SU-DHL-6 (cell line): ENCODE measurements at regions not wholly inside any gene's neighbourhood (a gene's known extent, or its start where the extent isn't known, plus 50 kb on each side); places are given as distances from the start of the nearest gene placed in this dataset.

Experiments
- H2AFZ ChIP-seq: fragments of 200-600 bp; sonication (generic); 2 replicates; pipeline ENCODE4 v1.6.1; 2014; ENCODE audit warnings: low read depth, mild to moderate bottlenecking, moderate library complexity, mixed read lengths, antibody characterized with exemption, low read length; ENCODE audit not compliant: severe bottlenecking
- H3F3A ChIP-seq: fragments of 200-600 bp; shearing (Covaris generic); 2 replicates; pipeline ENCODE4 v1.6.0; 2016; ENCODE audit warnings: antibody characterized with exemption, mild to moderate bottlenecking; ENCODE audit not compliant: insufficient read depth
- H3K27ac ChIP-seq: fragments of 200-600 bp; sonication (generic); 2 replicates; pipeline ENCODE4 v1.5.1; 2016; ENCODE audit warnings: low read depth, mild to moderate bottlenecking, low read length, moderate library complexity, mixed read lengths
- H3K27me3 ChIP-seq: fragments of 200-600 bp; sonication (generic), shearing (Covaris generic); 2 replicates; pipeline ENCODE4 v1.6.0; 2014; ENCODE audit warnings: mild to moderate bottlenecking, low read length
- H3K36me3 ChIP-seq: fragments of 200-600 bp; sonication (generic); 2 replicates; pipeline ENCODE4 v1.6.1; 2014; ENCODE audit warnings: mild to moderate bottlenecking, low read length, mixed read lengths
- H3K4me2 ChIP-seq: fragments of 300-600, 200-600 bp; shearing (Covaris generic), sonication (generic); 2 replicates; pipeline ENCODE4 v1.6.0; 2014; ENCODE audit warnings: low read length, low read depth, mild to moderate bottlenecking; ENCODE audit not compliant: poor library complexity, severe bottlenecking
- H3K4me3 ChIP-seq: fragments of 200-600 bp; sonication (generic); 2 replicates; pipeline ENCODE4 v1.5.1; 2014; ENCODE audit warnings: antibody characterized with exemption, low read length, mild to moderate bottlenecking, mixed read lengths; ENCODE audit not compliant: insufficient read depth, poor library complexity, severe bottlenecking
- H3K79me2 ChIP-seq: fragments of 200-600 bp; sonication (generic); 2 replicates; pipeline ENCODE4 v1.6.1; 2014; ENCODE audit warnings: mild to moderate bottlenecking, low read length, moderate library complexity; ENCODE audit not compliant: insufficient read depth
- H3K9ac ChIP-seq: fragments of 200-600 bp; sonication (generic); 2 replicates; pipeline ENCODE4 v1.7.0; 2014; ENCODE audit warnings: mild to moderate bottlenecking, low read length
- H3K9me2 ChIP-seq: fragments of 200-600 bp; sonication (generic); replicated peaks from 2 replicates; pipeline ENCODE4 v1.6.1; 2014; ENCODE audit warnings: low read length; ENCODE audit not compliant: insufficient read depth
- H3K9me3 ChIP-seq: fragments of 200-600 bp; sonication (generic); 2 replicates; pipeline ENCODE4 v1.6.1; 2014; ENCODE audit warnings: low read length, mixed read lengths; ENCODE audit not compliant: insufficient read depth
- H4K20me1 ChIP-seq: fragments of 200-600 bp; sonication (generic); 2 replicates; pipeline ENCODE4 v1.6.1; 2014; ENCODE audit warnings: low read depth, mild to moderate bottlenecking, antibody characterized with exemption, low read length, moderate library complexity, mixed read lengths
- CTCF ChIP-seq: fragments of 200-600 bp; sonication (generic); IDR thresholded peaks from one replicate; pipeline ENCODE4 v1.5.1; 2017; ENCODE audit warnings: antibody characterized with exemption, mild to moderate bottlenecking, low read length, moderate library complexity; ENCODE audit not compliant: insufficient read depth, poor library complexity, severe bottlenecking
- EZH2phosphoT487 ChIP-seq: fragments of 200-600 bp; sonication (generic), shearing (Covaris generic); conservative IDR thresholded peaks from 2 replicates; pipeline ENCODE4 v1.6.1; 2018; ENCODE audit warnings: mild to moderate bottlenecking, antibody characterized with exemption, low read length, moderate library complexity, mixed read lengths

DNA sequence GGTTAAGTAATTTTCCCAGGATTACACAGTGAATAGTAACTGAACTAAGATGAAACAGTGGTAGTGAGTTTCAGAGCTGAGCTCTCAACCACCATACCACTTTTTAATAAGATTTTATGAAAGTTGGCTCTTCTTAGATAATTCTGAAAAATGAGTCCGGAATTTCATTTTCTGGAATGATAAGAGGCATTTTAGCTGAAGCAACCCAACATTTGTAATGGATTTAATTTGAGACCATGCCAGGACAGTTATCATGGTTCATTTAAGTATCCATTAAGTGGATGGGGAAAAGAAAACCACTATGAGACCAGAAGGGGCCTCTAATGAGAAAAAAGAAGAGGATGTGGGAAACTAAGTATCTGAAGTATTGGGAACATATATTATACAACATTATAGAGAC, 464.7 kb upstream of the C9orf72 start:
- no peak for TF ChIP-seq EZH2phosphoT487
- TF ChIP-seq CTCF = no peak

GRCh38 chr9:28045051-28045450, 471.8 kb upstream of the C9orf72 start:
- Histone ChIP-seq H3K9me2 (no peaks in the 10 kb centered on the region), H3K9me3 (no peaks in the 10 kb centered on the region), H3K27ac (no peak overlapping the region), H3K27me3 (no peaks in the 10 kb centered on the region), H2AFZ (no peak overlapping the region), H3K79me2 (no peaks in the 10 kb centered on the region), H4K20me1 (no peaks in the 10 kb centered on the region), H3K4me3 (no peak overlapping the region), H3F3A (no peaks in the 10 kb centered on the region), H3K36me3 (no peaks in the 10 kb centered on the region), H3K4me2 (no peak overlapping the region), H3K9ac (no peak overlapping the region)
- TF ChIP-seq EZH2phosphoT487 = no peak
- TF ChIP-seq CTCF = no peak

More for the DNA sequence above, 464.7 kb upstream of the C9orf72 start:
- Histone ChIP-seq H3K36me3 (no peaks in the 10 kb centered on the region), H3K27me3 (no peaks in the 10 kb centered on the region), H3K27ac (no peak overlapping the region), H3K4me2 (no peak overlapping the region), H3K79me2 (no peaks in the 10 kb centered on the region), H3F3A (no peaks in the 10 kb centered on the region), H4K20me1 (no peaks in the 10 kb centered on the region), H2AFZ (no peak overlapping the region), H3K9me3 (no peaks in the 10 kb centered on the region), H3K4me3 (no peak overlapping the region), H3K9ac (no peak overlapping the region), H3K9me2 (no peaks in the 10 kb centered on the region)

- Histone ChIP-seq H3K79me2 (no peaks in the 10 kb centered on the region), H3K4me2 (no peak overlapping the region), H3K27ac (no peak overlapping the region), H3F3A (no peaks in the 10 kb centered on the region), H4K20me1 (no peaks in the 10 kb centered on the region), H3K9me2 (no peaks in the 10 kb centered on the region), H3K36me3 (no peaks in the 10 kb centered on the region), H3K9me3 (no peaks in the 10 kb centered on the region), H3K9ac (no peak overlapping the region), H3K27me3 (no peaks in the 10 kb centered on the region), H2AFZ (no peak overlapping the region), H3K4me3 (no peak overlapping the region)
- TF ChIP-seq EZH2phosphoT487 (no peak), CTCF (no peak)
Measured at GRCh38 chr9:28050046-28050445, 476.8 kb upstream of the C9orf72 start.

DNA sequence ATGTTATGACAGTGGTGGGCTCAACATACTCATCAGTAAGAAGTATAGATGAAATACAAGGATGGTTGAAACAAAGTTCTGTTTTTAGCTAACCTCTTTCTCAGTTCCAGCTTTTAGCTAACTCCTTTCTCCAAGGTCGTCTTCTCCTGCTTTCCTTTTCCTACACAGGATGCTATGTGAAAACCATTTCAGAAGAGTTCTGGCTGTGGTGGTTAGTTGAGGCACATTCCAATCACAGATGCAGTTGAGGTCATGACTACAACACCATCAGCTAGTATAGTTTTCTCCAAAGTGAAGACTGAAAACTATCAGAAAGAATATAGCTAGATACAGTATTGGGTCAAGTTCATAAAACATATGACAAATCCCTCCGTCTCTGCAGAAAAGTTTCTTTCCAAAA, 477.7 kb upstream of the C9orf72 start:
- Histone ChIP-seq H3K79me2 (no peaks in the 10 kb centered on the region), H3K9me3 (no peaks in the 10 kb centered on the region), H2AFZ (no peak overlapping the region), H3F3A (no peaks in the 10 kb centered on the region), H3K9ac (no peak overlapping the region), H3K4me3 (no peak overlapping the region), H3K4me2 (no peak overlapping the region), H3K27me3 (no peaks in the 10 kb centered on the region), H3K27ac (no peak overlapping the region), H3K9me2 (no peaks in the 10 kb centered on the region), H4K20me1 (no peaks in the 10 kb centered on the region), H3K36me3 (no peaks in the 10 kb centered on the region)
- TF ChIP-seq CTCF = no peak
- TF ChIP-seq EZH2phosphoT487 = no peak
